ENCODE measurements at regions not wholly inside any gene's neighbourhood (a gene's known extent, or its start where the extent isn't known, plus 50 kb on each side); places are given as distances from the start of the nearest gene placed in this dataset.

GRCh38 chr10:90089719-90090118, 388.3 kb downstream of the KIF20B start:
- TF ChIP-seq CTCF (IDR thresholded peaks at IDR 0.05) (no peak), POLR2A (IDR thresholded peaks at IDR 0.05) (no peak)

All from adrenal gland (tissue), 5 donors.